Karpas-422 (cell line): ENCODE measurements at regions not wholly inside any gene's neighbourhood (a gene's known extent, or its start where the extent isn't known, plus 50 kb on each side); places are given as distances from the start of the nearest gene placed in this dataset.

Experiments
- DNase-seq: peaks from one replicate; pipeline ENCODE4 v3.0.0-alpha.2; 2015
- H2AFZ ChIP-seq: fragments of 200-600 bp; sonication (generic); 2 replicates; pipeline ENCODE4 v1.6.1; 2014; ENCODE audit warnings: antibody characterized with exemption, low read length, mixed read lengths
- H3K27ac ChIP-seq: fragments of 200-600 bp; sonication (generic); 2 replicates; pipeline ENCODE4 v1.5.1; 2014; ENCODE audit warnings: mild to moderate bottlenecking, low read length, moderate library complexity
- H3K27me3 ChIP-seq: fragments of 200-600 bp; sonication (generic); 2 replicates; pipeline ENCODE4 v1.6.1; 2014; ENCODE audit warnings: low read length, mixed read lengths
- H3K36me3 ChIP-seq: fragments of 200-600 bp; sonication (generic); 2 replicates; pipeline ENCODE4 v1.6.1; 2014; ENCODE audit warnings: low read length, mixed read lengths; ENCODE audit not compliant: insufficient read depth
- H3K4me1 ChIP-seq: fragments of 200-600 bp; sonication (generic); 2 replicates; pipeline ENCODE4 v1.6.1; 2014; ENCODE audit warnings: mild to moderate bottlenecking, low read length, mixed read lengths
- H3K4me2 ChIP-seq: fragments of 200-600 bp; sonication (generic); 2 replicates; pipeline ENCODE4 v1.6.1; 2014; ENCODE audit warnings: low read length, low read depth, mild to moderate bottlenecking; ENCODE audit not compliant: poor library complexity, severe bottlenecking
- H3K4me3 ChIP-seq: fragments of 200-600 bp; sonication (generic); 2 replicates; pipeline ENCODE4 v1.5.1; 2014; ENCODE audit warnings: mild to moderate bottlenecking, antibody characterized with exemption, low read length, mixed read lengths
- H3K79me2 ChIP-seq: fragments of 200-600 bp; sonication (generic); 2 replicates; pipeline ENCODE4 v1.6.1; 2014; ENCODE audit warnings: mild to moderate bottlenecking, low read length, mixed read lengths
- H3K9ac ChIP-seq: fragments of 200-600 bp; sonication (generic); 2 replicates; pipeline ENCODE4 v1.6.0; 2014; ENCODE audit warnings: low read length
- H3K9me2 ChIP-seq: fragments of 200-600 bp; sonication (generic), shearing (Covaris generic); replicated peaks from 2 replicates; pipeline ENCODE4 v1.6.0; 2014; ENCODE audit warnings: mild to moderate bottlenecking, low read length, moderate library complexity; ENCODE audit not compliant: insufficient read depth
- H3K9me3 ChIP-seq: fragments of 300-700, 200-600 bp; sonication (generic); 2 replicates; pipeline ENCODE4 v1.6.1; 2014; ENCODE audit warnings: low read length, mixed read lengths
- H4K20me1 ChIP-seq: fragments of 200-600 bp; sonication (generic); 2 replicates; pipeline ENCODE4 v1.6.1; 2014; ENCODE audit warnings: mild to moderate bottlenecking, antibody characterized with exemption, low read length, low read depth; ENCODE audit not compliant: insufficient read depth

- Histone ChIP-seq H3K36me3 (no peaks in the 10 kb centered on the region), H3K4me3 (no peak overlapping the region), H3K9me2 (no peaks in the 10 kb centered on the region), H2AFZ (no peak overlapping the region), H3K79me2 (no peaks in the 10 kb centered on the region), H3K9ac (no peak overlapping the region), H3K9me3 (no peaks in the 10 kb centered on the region), H3K4me1 (peaks cover 45% of the 10 kb centered on the region), H3K27me3 (no peaks in the 10 kb centered on the region), H3K27ac (no peak overlapping the region; the same call in 1 of the 2 replicates), H3K4me2 (peak overlapping the region; percentile 33), H4K20me1 (no peaks in the 10 kb centered on the region)
- DNase-seq, result peak; percentile 44
These were observed 56.0 kb upstream of the STUM start for GRCh38 chr1:226492426-226493137.

GRCh38 chr1:226494092-226494609 lies 54.4 kb upstream of the STUM start:
- no peaks in the 10 kb centered on the region for H3K9me3 ChIP-seq
- no peaks in the 10 kb centered on the region for H4K20me1 ChIP-seq
- H2AFZ ChIP-seq, result no peak overlapping the region
- no peaks in the 10 kb centered on the region for H3K36me3 ChIP-seq
- DNase-seq, result no peak
- H3K79me2 ChIP-seq, result no peaks in the 10 kb centered on the region
- H3K9me2 ChIP-seq, result no peaks in the 10 kb centered on the region
- peaks cover 45% of the 10 kb centered on the region for H3K4me1 ChIP-seq
- no peak overlapping the region for H3K4me2 ChIP-seq
- no peak overlapping the region for H3K27ac ChIP-seq
- no peak overlapping the region for H3K9ac ChIP-seq
- H3K4me3 ChIP-seq, result no peak overlapping the region
- H3K27me3 ChIP-seq, result no peaks in the 10 kb centered on the region

GRCh38 chr1:226495716-226496115 lies 52.8 kb upstream of the STUM start:
- Histone ChIP-seq H3K4me1 (peaks cover 29% of the 10 kb centered on the region), H3K9me3 (no peaks in the 10 kb centered on the region), H3K4me2 (no peak overlapping the region), H3K79me2 (no peaks in the 10 kb centered on the region), H3K27me3 (no peaks in the 10 kb centered on the region), H2AFZ (no peak overlapping the region), H3K27ac (no peak overlapping the region), H3K4me3 (no peak overlapping the region), H3K9ac (no peak overlapping the region), H3K36me3 (no peaks in the 10 kb centered on the region), H3K9me2 (no peaks in the 10 kb centered on the region), H4K20me1 (no peaks in the 10 kb centered on the region)
- no peak for DNase-seq

DNA sequence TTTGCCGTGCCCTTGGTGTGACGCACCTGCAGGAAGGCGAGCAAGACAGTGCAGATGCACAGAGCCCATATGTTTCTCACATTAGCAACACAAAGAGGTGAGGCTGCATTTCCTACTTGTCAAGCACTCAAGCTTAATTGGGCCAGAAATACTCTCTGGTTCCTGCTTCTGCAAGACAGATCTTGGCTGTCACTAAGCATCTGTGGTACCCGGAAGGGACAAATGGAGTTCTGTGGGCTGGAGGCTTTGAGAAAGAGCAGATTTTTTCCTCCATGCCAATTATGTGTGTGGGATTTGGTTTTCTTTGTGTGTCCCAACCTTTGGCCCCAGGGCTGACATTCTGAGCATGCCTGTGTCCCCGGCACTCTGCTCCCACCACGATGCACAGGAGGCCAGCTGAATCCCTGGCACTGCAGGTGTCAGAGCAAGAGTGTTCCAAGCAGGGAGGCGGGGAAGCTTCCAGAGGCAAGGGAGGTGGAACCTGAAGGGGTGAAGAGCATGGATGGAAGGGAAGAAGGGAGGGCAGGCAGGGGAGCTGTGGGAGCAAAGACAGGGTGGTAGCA lies 52.0 kb upstream of the STUM start:
- Histone ChIP-seq H3K9me3 (no peaks in the 10 kb centered on the region), H3K9ac (no peak overlapping the region), H3K79me2 (no peaks in the 10 kb centered on the region), H2AFZ (no peak overlapping the region), H3K27me3 (no peaks in the 10 kb centered on the region), H3K4me3 (no peak overlapping the region), H3K4me2 (no peak overlapping the region), H3K4me1 (peaks cover 21% of the 10 kb centered on the region), H4K20me1 (no peaks in the 10 kb centered on the region), H3K27ac (no peak overlapping the region), H3K9me2 (no peaks in the 10 kb centered on the region), H3K36me3 (no peaks in the 10 kb centered on the region)
- no peak for DNase-seq

- DNase-seq, result no peak
- Histone ChIP-seq H3K4me2 (no peak overlapping the region), H3K4me3 (no peak overlapping the region), H3K36me3 (no peaks in the 10 kb centered on the region), H3K27me3 (no peaks in the 10 kb centered on the region), H3K4me1 (peaks cover 13% of the 10 kb centered on the region), H4K20me1 (no peaks in the 10 kb centered on the region), H3K79me2 (no peaks in the 10 kb centered on the region), H2AFZ (no peak overlapping the region), H3K9ac (no peak overlapping the region), H3K27ac (no peak overlapping the region), H3K9me2 (no peaks in the 10 kb centered on the region), H3K9me3 (no peaks in the 10 kb centered on the region)
These were observed 51.2 kb upstream of the STUM start for GRCh38 chr1:226497276-226497833.

- DNase-seq, result no peak
- H3K36me3 ChIP-seq, result no peaks in the 10 kb centered on the region
- H4K20me1 ChIP-seq, result no peaks in the 10 kb centered on the region
- H3K79me2 ChIP-seq, result no peaks in the 10 kb centered on the region
- H3K4me2 ChIP-seq, result no peak overlapping the region
- H3K9ac ChIP-seq, result no peak overlapping the region
- no peaks in the 10 kb centered on the region for H3K9me3 ChIP-seq
- no peak overlapping the region for H3K4me3 ChIP-seq
- peaks cover 6% of the 10 kb centered on the region for H3K4me1 ChIP-seq
- no peak overlapping the region for H2AFZ ChIP-seq
- no peak overlapping the region for H3K27ac ChIP-seq
- no peaks in the 10 kb centered on the region for H3K9me2 ChIP-seq
- H3K27me3 ChIP-seq, result no peaks in the 10 kb centered on the region
These were observed 50.4 kb upstream of the STUM start for GRCh38 chr1:226497991-226498639.

- Histone ChIP-seq H2AFZ (no peak overlapping the region), H3K9me2 (no peaks in the 10 kb centered on the region)
These were observed 49.9 kb upstream of the STUM start for GRCh38 chr1:226498640-226499008.

More at GRCh38 chr1:226498640-226499008, 49.9 kb upstream of the STUM start:
- Histone ChIP-seq H3K4me2 (no peak overlapping the region), H3K79me2 (no peaks in the 10 kb centered on the region), H3K9me3 (no peaks in the 10 kb centered on the region), H3K36me3 (no peaks in the 10 kb centered on the region), H3K27me3 (no peaks in the 10 kb centered on the region), H4K20me1 (no peaks in the 10 kb centered on the region), H3K9ac (no peak overlapping the region), H3K4me3 (no peak overlapping the region), H3K4me1 (peaks cover 6% of the 10 kb centered on the region), H3K27ac (no peak overlapping the region)
- no peak for DNase-seq
